CD4-positive, alpha-beta T cell treated with Interleukin-10 for 1 hour (primary cell): ENCODE measurements at regions not wholly inside any gene's neighbourhood (a gene's known extent, or its start where the extent isn't known, plus 50 kb on each side); places are given as distances from the start of the nearest gene placed in this dataset.

ENCODE experiments used
- DNase-seq: peaks from one replicate; pipeline ENCODE4 v3.0.0-alpha.2; 2020

- no peak for DNase-seq
Observed at GRCh38 chr18:24797981-24798380, 337.5 kb downstream of the HRH4 start.

DNA sequence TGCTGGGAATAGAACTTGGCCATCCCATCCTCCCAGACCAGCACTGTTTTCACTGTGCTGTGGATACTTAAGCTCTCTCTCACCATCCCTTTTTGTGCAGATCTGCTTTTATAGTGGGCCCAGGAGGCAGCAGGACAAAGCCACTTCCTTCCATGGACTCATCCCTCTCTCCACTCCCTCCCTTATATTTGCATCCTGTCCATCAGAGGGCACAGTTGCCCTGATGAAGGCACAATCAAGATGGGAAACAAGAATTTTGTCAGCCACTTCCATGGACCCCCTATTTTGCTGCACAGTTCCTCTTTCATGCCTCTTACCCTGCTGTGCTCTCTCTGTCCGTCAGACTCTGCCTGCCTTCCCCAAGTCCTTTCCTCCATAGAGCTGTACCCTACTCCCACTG, 338.7 kb downstream of the HRH4 start:
- DNase-seq = no peak

- no peak for DNase-seq
Observed at GRCh38 chr18:24799720-24800119, 339.3 kb downstream of the HRH4 start.

DNA sequence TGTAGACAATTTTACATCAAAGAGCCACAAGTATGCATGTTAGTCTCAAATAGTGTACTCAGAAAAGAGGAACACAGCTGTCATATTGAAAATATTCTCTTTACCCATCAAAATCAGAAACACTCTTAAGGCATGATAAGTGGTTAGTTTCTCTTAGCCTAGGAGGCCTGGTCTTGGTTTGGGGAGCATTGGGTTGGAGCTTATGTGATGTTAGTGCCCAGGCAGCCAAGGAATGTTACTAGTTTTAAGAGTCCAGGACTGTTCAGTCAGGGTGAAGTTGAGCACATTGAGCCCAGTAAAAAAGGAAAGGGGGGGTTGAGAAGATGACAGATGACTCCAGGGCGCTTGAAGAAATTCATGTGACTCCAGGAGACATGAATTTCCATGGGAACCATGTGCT, 340.6 kb downstream of the HRH4 start:
- no peak for DNase-seq

DNA sequence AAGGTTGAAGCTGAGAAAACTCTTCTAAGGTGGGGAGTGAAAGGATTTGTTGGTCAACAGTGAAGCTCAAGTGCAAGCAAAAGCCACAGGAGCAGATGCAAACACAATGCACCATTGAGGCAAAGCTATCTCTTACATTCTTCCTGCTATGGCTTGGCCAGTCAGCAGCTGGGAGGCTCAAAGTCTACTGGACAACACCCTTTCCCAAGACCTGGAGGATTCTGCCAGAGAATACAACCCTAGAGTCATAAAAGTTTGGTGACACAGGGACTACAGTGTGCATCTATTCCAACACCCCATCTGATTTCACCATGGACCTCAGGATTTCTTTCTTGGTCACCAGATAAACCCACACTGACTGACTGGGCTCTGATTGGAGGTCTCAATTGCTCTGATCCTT, 342.0 kb downstream of the HRH4 start:
- DNase-seq = no peak

DNA sequence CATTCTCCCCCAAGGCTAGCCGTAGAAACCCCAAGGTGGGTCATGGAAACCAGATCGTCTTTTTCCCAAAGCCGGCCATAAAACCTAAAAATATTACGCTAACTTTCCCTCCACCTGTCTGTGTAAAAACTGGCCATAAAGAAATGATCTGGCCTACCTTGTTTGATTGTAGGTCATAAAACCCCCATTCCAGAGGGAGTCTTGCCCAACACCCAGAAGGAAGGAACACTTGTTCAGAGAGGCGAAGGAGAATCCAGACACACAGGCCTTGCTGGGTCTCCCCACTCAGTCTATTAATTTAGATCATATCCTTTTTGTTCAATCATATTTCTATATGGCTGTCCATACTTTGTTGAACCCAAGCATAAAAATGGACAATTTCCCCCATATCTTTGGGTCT, 344.7 kb downstream of the HRH4 start:
- DNase-seq = no peak

- no peak for DNase-seq
Observed at GRCh38 chr18:24809173-24809950, 348.9 kb downstream of the HRH4 start.

DNA sequence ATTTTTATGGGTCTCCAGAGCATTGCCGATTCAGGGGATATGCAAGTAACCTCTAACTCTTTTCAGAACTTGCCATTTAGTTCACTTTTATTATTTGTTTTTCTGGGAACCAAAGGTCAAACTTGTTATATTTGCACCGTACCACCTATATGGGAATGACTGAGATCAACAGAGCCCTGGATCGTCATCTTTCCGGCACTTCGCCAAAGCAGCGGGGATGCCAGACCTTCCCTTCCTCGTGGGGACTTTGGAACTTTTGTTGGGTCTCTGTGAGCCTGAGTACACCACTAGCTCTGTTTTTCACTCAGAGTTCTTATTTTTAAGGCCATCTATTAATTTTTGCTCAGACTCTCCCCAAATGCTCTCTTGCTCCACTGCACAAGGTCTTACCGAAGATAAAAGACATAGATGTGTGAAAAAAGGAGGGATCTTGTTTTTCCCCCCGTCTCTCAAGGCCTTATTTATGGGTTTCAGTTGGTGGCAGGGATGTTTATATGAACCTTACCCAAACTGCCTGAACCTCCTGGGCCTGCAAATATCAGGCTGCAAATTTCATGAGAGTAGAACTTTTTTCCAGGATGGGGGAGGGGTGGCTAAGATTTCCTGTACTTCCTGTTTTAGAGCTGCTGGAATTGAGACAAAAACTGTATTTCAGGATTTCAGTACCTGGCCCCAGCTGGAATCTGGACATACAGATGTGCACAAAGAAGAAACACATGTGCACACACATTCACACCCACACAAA, 350.3 kb downstream of the HRH4 start:
- DNase-seq = no peak

DNA sequence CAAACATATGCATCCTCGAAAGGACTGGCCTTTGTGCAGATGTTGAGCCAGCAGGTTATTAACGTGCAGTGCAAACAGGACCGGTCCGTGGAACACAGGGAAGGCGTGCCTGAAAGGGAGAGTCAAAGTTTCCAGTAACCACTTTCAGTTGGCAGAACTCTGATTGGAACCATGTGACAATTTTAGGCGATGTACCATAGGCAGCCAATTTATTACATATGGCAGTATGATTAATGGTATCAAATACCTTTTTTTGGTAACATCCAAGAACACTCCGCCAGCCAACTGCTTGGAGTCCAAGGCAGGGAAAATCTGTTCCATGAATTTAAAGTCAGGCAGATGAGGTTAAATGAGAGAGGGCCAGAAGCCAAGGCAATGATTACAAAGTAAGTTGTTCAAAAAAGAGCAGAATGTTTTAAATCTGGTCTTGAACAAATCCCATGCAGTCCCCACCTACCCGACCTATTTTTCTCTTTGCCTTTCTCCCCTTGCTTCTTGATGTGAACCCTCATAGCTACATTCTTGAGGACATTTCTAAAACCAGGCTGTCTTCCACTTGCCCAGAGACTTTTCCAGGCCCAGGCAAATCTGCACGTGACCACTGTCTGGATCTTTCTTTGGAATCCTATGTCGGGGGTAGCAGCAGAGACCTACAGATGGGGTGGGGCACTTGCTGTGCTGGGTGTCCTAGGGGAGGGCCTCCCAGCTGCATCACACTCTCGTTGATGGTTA, 351.7 kb downstream of the HRH4 start:
- no peak for DNase-seq

DNA sequence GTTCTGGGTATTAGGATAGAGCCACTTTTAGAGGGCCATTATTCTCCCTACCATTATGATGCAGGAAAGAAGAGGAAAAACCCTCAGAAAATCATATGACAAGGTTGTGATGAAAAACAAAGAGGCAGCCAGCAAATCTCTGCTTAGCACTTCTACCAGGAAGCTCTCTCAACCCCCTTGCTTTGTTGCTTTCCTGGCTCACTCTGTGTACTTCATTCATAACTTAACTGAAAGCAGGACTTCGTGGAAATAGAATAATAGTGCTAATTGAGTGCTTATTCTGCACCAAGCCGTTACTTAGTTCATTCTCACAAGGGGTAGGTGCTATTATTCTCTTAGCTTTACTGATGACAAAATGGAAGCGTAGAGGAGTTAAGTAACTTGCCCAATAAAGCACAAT, 354.1 kb downstream of the HRH4 start:
- no peak for DNase-seq

GRCh38 chr18:24817150-24817549, 356.7 kb downstream of the HRH4 start:
- DNase-seq = no peak

GRCh38 chr18:24817587-24818371, 357.3 kb downstream of the HRH4 start:
- DNase-seq = no peak

DNA sequence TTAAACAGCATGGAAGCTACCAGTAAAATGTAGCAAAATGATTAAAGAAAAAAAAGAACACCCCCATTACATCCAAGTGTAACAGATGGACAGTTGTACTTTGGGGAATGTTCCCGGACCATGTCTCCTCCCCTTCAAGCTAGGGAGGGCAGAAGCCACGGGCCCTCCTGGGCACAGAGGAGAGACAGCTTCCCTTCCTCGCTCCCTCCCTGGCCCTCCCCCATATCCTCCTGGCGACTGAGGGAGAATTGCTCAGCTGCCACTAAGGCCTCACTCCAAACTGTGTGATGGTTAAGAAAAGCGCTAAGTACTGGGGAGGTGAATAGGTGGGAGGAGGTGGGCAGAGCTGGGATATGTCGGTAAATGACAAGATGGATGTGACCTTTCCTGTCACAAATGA, 358.0 kb downstream of the HRH4 start:
- DNase-seq = no peak

DNA sequence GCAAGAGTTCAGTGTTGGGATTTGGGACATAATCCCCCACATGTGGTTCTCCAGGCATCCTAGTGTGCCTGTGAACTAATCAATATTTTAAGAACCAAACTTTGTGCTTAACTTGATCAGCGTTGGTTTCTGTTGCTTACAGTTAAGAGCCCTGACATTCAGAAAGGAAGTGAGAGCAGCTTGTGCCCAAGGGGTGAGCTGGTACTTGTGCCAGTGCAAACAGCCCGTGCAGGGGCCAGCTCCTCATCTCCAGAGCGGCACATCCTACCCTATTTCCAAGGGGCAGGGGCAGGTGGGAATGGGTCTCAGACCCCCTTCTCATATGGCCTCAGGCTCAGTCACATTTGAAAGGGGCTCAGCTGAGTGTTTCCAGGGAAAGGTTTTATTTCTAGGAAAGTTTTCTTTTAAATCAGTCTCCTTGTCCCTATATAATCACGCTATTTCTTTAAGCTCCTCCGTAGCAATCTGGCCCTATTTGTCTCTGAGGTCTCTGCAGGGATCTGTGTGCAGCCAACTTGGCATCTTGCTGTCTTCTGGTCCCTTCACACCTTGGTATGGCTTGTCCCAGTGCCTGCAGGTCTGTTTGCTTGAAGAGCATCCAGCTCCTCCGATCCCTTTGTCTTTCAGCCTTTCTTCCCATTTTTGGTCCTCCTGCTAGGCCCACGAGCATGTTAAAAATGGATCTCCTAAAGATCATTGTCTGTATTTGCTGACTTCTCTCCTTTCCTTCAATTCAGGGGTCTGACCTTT, 358.9 kb downstream of the HRH4 start:
- DNase-seq = no peak

GRCh38 chr18:24825397-24825796, 365.0 kb downstream of the HRH4 start:
- DNase-seq = no peak

- DNase-seq = no peak
Observed at GRCh38 chr18:24826605-24827004, 366.2 kb downstream of the HRH4 start.

- no peak for DNase-seq
Observed at GRCh38 chr18:24827501-24827900, 367.1 kb downstream of the HRH4 start.

- DNase-seq = no peak
Observed at GRCh38 chr18:24831081-24831480, 370.6 kb downstream of the HRH4 start.

- no peak for DNase-seq
Observed at GRCh38 chr18:24831871-24832665, 371.6 kb downstream of the HRH4 start.

DNA sequence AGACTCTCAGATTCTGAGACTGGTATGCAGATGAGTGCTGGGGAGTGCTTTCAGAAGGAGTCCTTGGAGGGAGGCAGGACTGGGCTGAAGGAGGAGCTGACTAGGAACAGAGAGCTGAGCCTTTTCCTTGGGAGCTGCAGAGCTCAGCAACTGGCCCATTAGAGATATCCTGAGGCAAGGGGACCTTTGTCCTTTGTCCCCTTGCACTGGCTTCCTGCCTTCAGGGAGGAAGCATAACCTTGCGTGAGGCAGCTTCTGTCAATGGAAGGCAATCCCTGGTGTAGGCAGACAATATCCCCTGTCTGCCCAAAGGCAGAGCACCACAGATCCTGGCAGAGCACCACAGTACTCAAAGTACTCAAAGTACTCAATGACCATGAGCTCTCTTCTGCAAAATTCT, 375.3 kb downstream of the HRH4 start:
- no peak for DNase-seq

GRCh38 chr18:24837066-24837465, 376.6 kb downstream of the HRH4 start:
- DNase-seq = no peak
